Amniotic stem cell (primary cell): ENCODE measurements at regions not wholly inside any gene's neighbourhood (a gene's known extent, or its start where the extent isn't known, plus 50 kb on each side); places are given as distances from the start of the nearest gene placed in this dataset.
A peak's percentile ranks its signal among the peaks of the same experiment; 100 is the strongest.

Experiments
- DNase-seq: peaks from one replicate; lab custom pipeline; 2025; lab: John Stamatoyannopoulos, UW

- DNase-seq: no peak
Observed at GRCh38 chr2:53448086-53448485, 319.5 kb upstream of the CHAC2 start.

GRCh38 chr2:53445383-53446070 is 322.1 kb upstream of the CHAC2 start:
- peak; percentile 37 for DNase-seq

- DNase-seq: no peak
Observed at GRCh38 chr2:53442783-53443182, 324.8 kb upstream of the CHAC2 start.

- no peak for DNase-seq
Observed at GRCh38 chr2:53442093-53442492, 325.5 kb upstream of the CHAC2 start.

GRCh38 chr2:53438692-53439091 is 328.9 kb upstream of the CHAC2 start:
- DNase-seq: no peak

- DNase-seq: no peak
Observed at GRCh38 chr2:53438100-53438499, 329.5 kb upstream of the CHAC2 start.

GRCh38 chr2:53437371-53437770 is 330.2 kb upstream of the CHAC2 start:
- DNase-seq: no peak

GRCh38 chr2:53436882-53437281 is 330.7 kb upstream of the CHAC2 start:
- no peak for DNase-seq

- no peak for DNase-seq
Observed at GRCh38 chr2:53435610-53436009, 332.0 kb upstream of the CHAC2 start.

- DNase-seq: no peak
Observed at GRCh38 chr2:53434466-53434865, 333.1 kb upstream of the CHAC2 start.

- no peak for DNase-seq
Observed at GRCh38 chr2:53432936-53433335, 334.7 kb upstream of the CHAC2 start.

- no peak for DNase-seq
Observed at GRCh38 chr2:53429901-53430300, 337.7 kb upstream of the CHAC2 start.

GRCh38 chr2:53424902-53425301 is 342.7 kb upstream of the CHAC2 start:
- no peak for DNase-seq

GRCh38 chr2:53423465-53423864 is 344.1 kb upstream of the CHAC2 start:
- DNase-seq: no peak

- DNase-seq: peak; percentile 7
Observed at GRCh38 chr2:53422979-53423378, 344.6 kb upstream of the CHAC2 start.

- DNase-seq: no peak
Observed at GRCh38 chr2:53417385-53417784, 350.2 kb upstream of the CHAC2 start.

GRCh38 chr2:53407363-53408080 is 360.1 kb upstream of the CHAC2 start:
- no peak for DNase-seq

- peak; percentile 28 for DNase-seq
Observed at GRCh38 chr2:53403792-53404413, 363.7 kb upstream of the CHAC2 start.

GRCh38 chr2:53397085-53397484 is 370.5 kb upstream of the CHAC2 start:
- no peak for DNase-seq

- DNase-seq: no peak
Observed at GRCh38 chr2:53381271-53381670, 386.3 kb upstream of the CHAC2 start.

- DNase-seq: no peak
Observed at GRCh38 chr2:53379547-53379946, 388.1 kb upstream of the CHAC2 start.

GRCh38 chr2:53378791-53379190 is 388.8 kb upstream of the CHAC2 start:
- no peak for DNase-seq

- DNase-seq: no peak
Observed at GRCh38 chr2:53373126-53373525, 394.5 kb upstream of the CHAC2 start.
